ENCODE measurements at regions not wholly inside any gene's neighbourhood (a gene's known extent, or its start where the extent isn't known, plus 50 kb on each side); places are given as distances from the start of the nearest gene placed in this dataset.
"Not testable (repeated sequence)": the region's sequence is repeated elsewhere in the genome, so short reads cannot be mapped to it uniquely, and the experiment has no call there.

DNA sequence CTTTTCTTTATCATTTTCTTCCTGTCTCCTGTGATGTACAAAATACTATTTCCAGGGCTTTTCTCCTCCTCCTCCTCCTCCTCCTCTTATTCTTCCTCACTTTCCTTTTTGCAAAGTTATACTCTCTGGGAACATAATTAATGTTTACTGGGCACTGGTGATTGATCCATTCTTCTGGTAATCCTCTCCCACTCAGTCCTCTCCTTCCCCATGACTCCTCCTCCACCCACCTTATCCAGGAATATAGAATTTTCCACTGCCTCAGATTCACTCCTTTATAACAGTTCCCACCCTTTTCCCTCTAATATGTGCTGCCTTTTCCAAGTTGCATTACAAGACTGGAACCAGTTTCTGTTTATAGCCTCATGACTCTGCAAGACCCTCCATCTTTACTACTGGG lies 62.5 kb upstream of the IYD start:
- H3K4me3 Mint-ChIP-seq = no peak overlapping the region
- peaks cover 11% of the 10 kb centered on the region for H3K27me3 Mint-ChIP-seq (ENCODE audit: low read depth, poor library complexity)
- no peaks in the 10 kb centered on the region for H3K36me3 Mint-ChIP-seq (ENCODE audit: low read depth)
- no peak for DNase-seq
- H3K4me1 Mint-ChIP-seq = peaks cover 23% of the 10 kb centered on the region
- no peak overlapping the region for H3K27ac Mint-ChIP-seq
- no peak for TF ChIP-seq CTCF (IDR thresholded peaks at IDR 0.05)
- no peaks in the 10 kb centered on the region for H3K9me3 Mint-ChIP-seq

GRCh38 chr6:150307520-150307919 lies 61.3 kb upstream of the IYD start:
- Mint-ChIP-seq H3K36me3 (ENCODE audit: low read depth) (no peaks in the 10 kb centered on the region), H3K4me3 (no peak overlapping the region), H3K27ac (no peak overlapping the region), H3K27me3 (ENCODE audit: low read depth, poor library complexity) (peaks cover 7% of the 10 kb centered on the region), H3K9me3 (peaks cover 4% of the 10 kb centered on the region), H3K4me1 (peaks cover 11% of the 10 kb centered on the region)
- no peak for TF ChIP-seq CTCF (IDR thresholded peaks at IDR 0.05)
- DNase-seq = no peak

DNA sequence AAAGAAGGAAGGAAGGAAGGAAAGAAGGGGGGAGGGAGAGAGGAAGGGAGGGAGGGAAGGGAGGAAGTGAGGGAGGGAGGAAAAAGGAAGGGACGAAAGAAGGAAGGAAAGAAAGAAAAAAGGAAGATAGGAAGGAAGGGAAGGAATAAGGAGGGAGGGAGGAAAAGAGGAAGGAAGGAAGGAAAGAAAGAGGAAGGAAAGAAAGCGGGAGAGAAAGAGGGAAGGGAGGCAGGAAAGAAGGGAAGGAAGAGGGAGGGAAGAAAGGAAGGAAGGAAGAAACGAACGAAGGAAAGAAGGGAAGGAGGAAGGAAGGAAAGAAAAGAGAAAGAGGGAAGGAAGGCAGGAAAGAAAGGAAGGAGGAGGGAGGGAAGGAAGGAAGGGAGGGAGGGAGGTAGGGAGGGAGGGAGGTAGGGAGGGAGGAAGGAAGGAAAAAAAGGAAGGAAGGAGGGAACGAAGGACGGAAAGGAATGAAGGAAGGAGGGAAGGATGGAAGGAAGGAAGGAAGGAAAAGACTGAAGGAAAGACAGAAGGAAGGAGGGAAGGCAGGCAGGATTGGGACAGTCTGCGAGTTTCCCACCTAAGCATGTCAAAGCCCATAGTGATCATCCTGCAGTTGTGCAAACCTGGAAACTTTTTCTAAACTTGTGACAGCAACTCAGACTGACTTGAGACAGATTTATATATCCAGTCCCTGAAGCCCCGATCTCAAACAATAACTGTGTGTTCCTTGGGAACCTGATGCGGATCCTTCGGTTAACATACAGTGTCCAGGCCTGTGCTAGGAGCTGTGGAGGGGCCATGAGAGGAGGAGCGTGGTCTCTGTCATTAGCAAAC lies 59.8 kb upstream of the IYD start:
- H3K9me3 Mint-ChIP-seq = peaks cover 4% of the 10 kb centered on the region
- DNase-seq = no peak
- peaks cover 12% of the 10 kb centered on the region for H3K27me3 Mint-ChIP-seq (ENCODE audit: low read depth, poor library complexity)
- H3K4me3 Mint-ChIP-seq = no peak overlapping the region
- no peak overlapping the region for H3K27ac Mint-ChIP-seq
- TF ChIP-seq CTCF (IDR thresholded peaks at IDR 0.05) = no peak
- H3K36me3 Mint-ChIP-seq (ENCODE audit: low read depth) = no peaks in the 10 kb centered on the region
- H3K4me1 Mint-ChIP-seq = peaks cover 17% of the 10 kb centered on the region

- Mint-ChIP-seq H3K4me3 (no peak overlapping the region), H3K9me3 (peaks cover 13% of the 10 kb centered on the region), H3K27ac (no peak overlapping the region), H3K36me3 (ENCODE audit: low read depth) (no peaks in the 10 kb centered on the region), H3K4me1 (peaks cover 17% of the 10 kb centered on the region), H3K27me3 (ENCODE audit: low read depth, poor library complexity) (peaks cover 15% of the 10 kb centered on the region)
- TF ChIP-seq CTCF (IDR thresholded peaks at IDR 0.05) = no peak
- DNase-seq = no peak
These were observed 58.3 kb upstream of the IYD start for GRCh38 chr6:150310539-150310938.

DNA sequence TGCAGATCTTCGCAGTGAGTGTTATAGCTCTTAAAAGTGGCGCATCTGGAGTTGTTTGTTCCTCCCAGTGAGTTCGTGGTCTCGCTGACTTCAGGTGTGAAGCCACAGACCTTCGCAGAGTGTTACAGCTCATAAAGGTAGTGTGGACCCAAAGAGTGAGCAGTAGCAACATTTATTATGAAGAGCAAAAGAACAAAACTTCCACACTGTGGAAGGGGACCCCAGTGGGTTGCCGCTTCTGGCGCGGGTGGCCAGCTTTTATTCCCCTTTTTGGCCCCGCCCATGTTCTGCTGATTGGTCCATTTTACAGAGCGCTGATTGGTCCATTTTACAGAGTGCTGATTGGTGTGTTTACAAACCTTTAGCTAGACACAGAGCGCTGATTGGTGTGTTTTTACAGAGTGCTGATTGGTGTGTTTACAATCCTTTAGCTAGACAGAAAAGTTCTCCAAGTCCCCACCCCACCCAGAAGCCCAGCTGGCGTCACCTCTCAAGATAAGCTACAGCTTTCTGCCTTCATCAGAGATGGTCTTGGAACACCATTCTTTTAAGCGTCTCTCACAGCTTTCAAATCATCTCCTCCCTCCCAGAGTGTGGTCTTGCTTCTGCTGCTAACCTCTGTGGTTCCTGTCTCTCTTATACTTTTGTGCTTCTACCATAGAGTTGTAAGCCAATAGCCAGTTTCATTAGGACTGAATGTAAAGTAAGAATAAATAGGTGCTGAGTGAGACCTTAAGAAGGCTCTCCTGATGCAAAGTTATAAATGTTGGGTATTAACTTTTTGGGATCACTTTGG lies 57.5 kb upstream of the IYD start:
- Mint-ChIP-seq H3K4me1 (peaks cover 14% of the 10 kb centered on the region), H3K27me3 (ENCODE audit: low read depth, poor library complexity) (peaks cover 15% of the 10 kb centered on the region), H3K9me3 (peaks cover 16% of the 10 kb centered on the region)
- H3K36me3 Mint-ChIP-seq (ENCODE audit: low read depth); H3K4me3 Mint-ChIP-seq; DNase-seq; H3K27ac Mint-ChIP-seq: not testable (repeated sequence)

GRCh38 chr6:150312395-150312794 lies 56.4 kb upstream of the IYD start:
- Mint-ChIP-seq H3K9me3 (peaks cover 16% of the 10 kb centered on the region), H3K36me3 (ENCODE audit: low read depth) (no peaks in the 10 kb centered on the region), H3K4me3 (no peak overlapping the region), H3K27ac (no peak overlapping the region), H3K27me3 (ENCODE audit: low read depth, poor library complexity) (peaks cover 15% of the 10 kb centered on the region), H3K4me1 (peaks cover 15% of the 10 kb centered on the region)
- TF ChIP-seq CTCF (IDR thresholded peaks at IDR 0.05) = no peak
- no peak for DNase-seq
